GM18520 (cell line): ENCODE measurements at regions not wholly inside any gene's neighbourhood (a gene's known extent, or its start where the extent isn't known, plus 50 kb on each side); places are given as distances from the start of the nearest gene placed in this dataset.
A peak's percentile ranks its signal among the peaks of the same experiment; 100 is the strongest.

Experiments
- ATAC-seq: cut with Tn5 transposase; IDR thresholded peaks from one replicate; pipeline ENCODE4 v1.9.1; 2021; ENCODE audit not compliant: unreplicated experiment

GRCh38 chr18:33866386-33866785 is 288.4 kb downstream of the ASXL3 start:
- ATAC-seq: no peak

- ATAC-seq: no peak
Measured at GRCh38 chr18:33863912-33864311, 285.9 kb downstream of the ASXL3 start.

GRCh38 chr18:33854827-33855139 is 276.8 kb downstream of the ASXL3 start:
- no peak for ATAC-seq

- no peak for ATAC-seq
Measured at GRCh38 chr18:33854086-33854826, 276.2 kb downstream of the ASXL3 start.

- no peak for ATAC-seq
Measured at GRCh38 chr18:33853187-33853586, 275.2 kb downstream of the ASXL3 start.

- no peak for ATAC-seq
Measured at GRCh38 chr18:33851546-33852078, 273.6 kb downstream of the ASXL3 start.

GRCh38 chr18:33849731-33850130 is 271.7 kb downstream of the ASXL3 start:
- no peak for ATAC-seq

GRCh38 chr18:33844232-33844631 is 266.2 kb downstream of the ASXL3 start:
- no peak for ATAC-seq

- ATAC-seq: no peak
Measured at GRCh38 chr18:33841221-33841967, 263.4 kb downstream of the ASXL3 start.

GRCh38 chr18:33840212-33840593 is 262.2 kb downstream of the ASXL3 start:
- ATAC-seq: no peak

- peak; percentile 59 for ATAC-seq
Measured at GRCh38 chr18:33839452-33840211, 261.6 kb downstream of the ASXL3 start.

GRCh38 chr18:33838054-33838453 is 260.0 kb downstream of the ASXL3 start:
- no peak for ATAC-seq

GRCh38 chr18:33837191-33837590 is 259.2 kb downstream of the ASXL3 start:
- ATAC-seq: no peak

- ATAC-seq: no peak
Measured at GRCh38 chr18:33836564-33836963, 258.5 kb downstream of the ASXL3 start.

GRCh38 chr18:33835419-33835818 is 257.4 kb downstream of the ASXL3 start:
- no peak for ATAC-seq

- no peak for ATAC-seq
Measured at GRCh38 chr18:33833842-33834241, 255.8 kb downstream of the ASXL3 start.

- no peak for ATAC-seq
Measured at GRCh38 chr18:33831424-33831823, 253.4 kb downstream of the ASXL3 start.

- ATAC-seq: no peak
Measured at GRCh38 chr18:33830213-33830612, 252.2 kb downstream of the ASXL3 start.

GRCh38 chr18:33828949-33829348 is 250.9 kb downstream of the ASXL3 start:
- no peak for ATAC-seq

- ATAC-seq: no peak
Measured at GRCh38 chr18:33826151-33826550, 248.1 kb downstream of the ASXL3 start.

- no peak for ATAC-seq
Measured at GRCh38 chr18:33821503-33821902, 243.5 kb downstream of the ASXL3 start.
